H1 (cell line): ENCODE measurements at regions not wholly inside any gene's neighbourhood (a gene's known extent, or its start where the extent isn't known, plus 50 kb on each side); places are given as distances from the start of the nearest gene placed in this dataset.

Source experiments
- CTCF ChIA-PET: fragments of 300-600 bp; sonication (Branson Sonifier 250); formaldehyde crosslinking; loops from one replicate; lab custom pipeline; 2021; ENCODE audit not compliant: partially characterized antibody; lab: Charles Lee
- POLR2A ChIA-PET: fragments of 300-600 bp; sonication (Branson Sonifier 250); formaldehyde crosslinking; loops from one replicate; lab custom pipeline; 2021; ENCODE audit warnings: inconsistent platforms; ENCODE audit not compliant: partially characterized antibody; lab: Charles Lee
- DNase-seq, 2 experiments: peaks; one replicate each; pipeline versions ENCODE4 v3.0.0 to v3.0.0-alpha.2; 2010 to 2022; ENCODE audit warnings: low spot score in 2 of 2, low read depth in 1 of 2, mixed read lengths in 1 of 2
- FAIRE-seq: peaks from 2 replicates; lab custom pipeline; 2011; peaks lifted over from hg19 to GRCh38; lab: Jason Lieb, UNC
- H2AFZ ChIP-seq: 2 replicates; pipeline ENCODE4 v1.8.1; 2012; ENCODE audit warnings: low read length, inconsistent platforms
- H2AK5ac ChIP-seq: 2 replicates; pipeline ENCODE4 v1.6.1; 2013; ENCODE audit warnings: low read depth, low read length
- H2BK120ac ChIP-seq: replicated peaks from 2 replicates; pipeline ENCODE3; 2013; ENCODE audit warnings: low read depth, low read length, inconsistent platforms
- H2BK12ac ChIP-seq: 2 replicates; pipeline ENCODE4 v1.6.1; 2013; ENCODE audit warnings: low read depth, low read length
- H2BK15ac ChIP-seq: 2 replicates; pipeline ENCODE4 v1.6.1; 2013; ENCODE audit warnings: low read length
- H2BK20ac ChIP-seq: 2 replicates; pipeline ENCODE4 v1.6.1; 2013; ENCODE audit warnings: low read length
- H2BK5ac ChIP-seq: 2 replicates; pipeline ENCODE4 v1.6.1; 2013; ENCODE audit warnings: low read depth, low read length
- H3K14ac ChIP-seq: 2 replicates; pipeline ENCODE4 v1.6.1; 2013; ENCODE audit warnings: inconsistent platforms; ENCODE audit not compliant: insufficient read length
- H3K18ac ChIP-seq: 2 replicates; pipeline ENCODE4 v1.6.1; 2013; ENCODE audit warnings: low read length; ENCODE audit errors: extremely low read depth
- H3K23ac ChIP-seq: 2 replicates; pipeline ENCODE4 v1.6.1; 2013; ENCODE audit warnings: inconsistent platforms; ENCODE audit not compliant: insufficient read length
- H3K23me2 ChIP-seq: 2 replicates; pipeline ENCODE4 v1.6.1; 2013; ENCODE audit warnings: low read depth, low read length
- H3K27ac ChIP-seq: 2 replicates; pipeline ENCODE4 v1.6.1; 2011; ENCODE audit warnings: low read depth, low read length, inconsistent platforms
- H3K27me3 ChIP-seq, 4 experiments: replicated peaks in 1 of 4; 1 replicate in 1 of 4; 2 replicates in 3 of 4; pipeline versions ENCODE4 v1.6.1 to v1.8.1; 2011 to 2013; ENCODE audit warnings: low read length in 3 of 4, mild to moderate bottlenecking in 3 of 4, inconsistent platforms in 2 of 4, mixed read lengths in 2 of 4, moderate library complexity in 1 of 4; ENCODE audit not compliant: control insufficient read depth in 3 of 4, insufficient read depth in 3 of 4; ENCODE audit errors: extremely low read depth in 1 of 4
- H3K36me3 ChIP-seq, 4 experiments: 2 replicates each; pipeline versions ENCODE4 v1.6.1 to v1.8.1; 2011 to 2013; ENCODE audit warnings: mild to moderate bottlenecking in 4 of 4, low read length in 3 of 4, moderate library complexity in 2 of 4, control low read depth in 1 of 4, inconsistent platforms in 1 of 4; ENCODE audit not compliant: insufficient read depth in 4 of 4, control insufficient read depth in 2 of 4
- H3K4ac ChIP-seq: replicated peaks from 2 replicates; pipeline ENCODE3; 2013; ENCODE audit warnings: low read length, low read depth, mixed read lengths, inconsistent platforms; ENCODE audit not compliant: insufficient read length
- H3K4me1 ChIP-seq, 4 experiments: replicated peaks in 1 of 4; 1 replicate in 1 of 4; 2 replicates in 3 of 4; pipeline versions ENCODE4 v1.6.1 to v1.8.1; 2011 to 2013; ENCODE audit warnings: low read length in 3 of 4, inconsistent platforms in 2 of 4, mixed read lengths in 1 of 4; ENCODE audit not compliant: insufficient read depth in 4 of 4, control insufficient read depth in 3 of 4
- H3K4me2 ChIP-seq, 2 experiments: 2 replicates each; pipeline versions ENCODE4 v1.6.1 to v1.8.1; 2011 to 2013; ENCODE audit warnings: low read depth in 2 of 2, low read length in 2 of 2, control low read depth in 1 of 2, inconsistent platforms in 1 of 2, mild to moderate bottlenecking in 1 of 2; ENCODE audit not compliant: insufficient read depth in 1 of 2
- H3K4me3 ChIP-seq, 4 experiments: fragments of 200-600, 300-600 bp in 1 of 4; sonication (generic), shearing (Covaris generic), sonication (Bioruptor Twin) in 1 of 4; 2 replicates each; pipeline versions ENCODE4 v1.5.1 to v1.8.1; 2011 to 2016; ENCODE audit warnings: low read length in 4 of 4, low read depth in 3 of 4, control low read depth in 2 of 4, inconsistent platforms in 2 of 4, mild to moderate bottlenecking in 2 of 4, mixed read lengths in 1 of 4, moderate library complexity in 1 of 4; ENCODE audit not compliant: insufficient read depth in 2 of 4; ENCODE audit errors: extremely low read depth in 1 of 4
- H3K56ac ChIP-seq: replicated peaks from 2 replicates; pipeline ENCODE3; 2013; ENCODE audit warnings: low read depth, mild to moderate bottlenecking, mixed read lengths, low read length, inconsistent platforms; ENCODE audit not compliant: insufficient read length
- H3K79me1 ChIP-seq: 2 replicates; pipeline ENCODE4 v1.6.1; 2013; ENCODE audit warnings: low read depth, low read length, control low read depth
- H3K79me2 ChIP-seq, 2 experiments: 2 replicates each; pipeline versions ENCODE4 v1.6.1 to v1.8.1; 2012 to 2013; ENCODE audit warnings: low read length in 2 of 2, mild to moderate bottlenecking in 2 of 2, inconsistent platforms in 1 of 2; ENCODE audit not compliant: insufficient read depth in 2 of 2, control insufficient read depth in 1 of 2
- H3K9ac ChIP-seq, 4 experiments: replicated peaks in 1 of 4; 1 replicate in 1 of 4; 2 replicates in 3 of 4; pipeline versions ENCODE4 v1.6.1 to v1.8.1; 2011 to 2013; ENCODE audit warnings: low read depth in 3 of 4, low read length in 3 of 4, control low read depth in 2 of 4, mild to moderate bottlenecking in 2 of 4, moderate library complexity in 2 of 4, inconsistent platforms in 1 of 4; ENCODE audit errors: extremely low read depth in 1 of 4
- H3K9me3 ChIP-seq, 2 experiments: 2 replicates each; pipeline versions ENCODE4 v1.6.1 to v1.8.1; 2012 to 2013; ENCODE audit warnings: mild to moderate bottlenecking in 2 of 2, moderate library complexity in 2 of 2, control low read depth in 1 of 2, inconsistent platforms in 1 of 2, low read depth in 1 of 2, low read length in 1 of 2, mixed read lengths in 1 of 2; ENCODE audit not compliant: insufficient read depth in 2 of 2
- H4K20me1 ChIP-seq, 2 experiments: replicated peaks in 1 of 2; 2 replicates each; pipeline versions ENCODE3 to v1.8.1; 2011 to 2013; ENCODE audit warnings: inconsistent platforms in 2 of 2, low read length in 2 of 2, mild to moderate bottlenecking in 1 of 2; ENCODE audit not compliant: insufficient read depth in 2 of 2, control insufficient read depth in 1 of 2
- H4K5ac ChIP-seq: 2 replicates; pipeline ENCODE4 v1.6.1; 2013; ENCODE audit warnings: low read length, low read depth, mixed read lengths, inconsistent platforms; ENCODE audit not compliant: insufficient read length
- H4K8ac ChIP-seq: 2 replicates; pipeline ENCODE4 v1.8.0; 2013; ENCODE audit warnings: mild to moderate bottlenecking, moderate library complexity, low read length, inconsistent platforms; ENCODE audit not compliant: insufficient read depth; ENCODE audit errors: extremely low read depth
- H4K91ac ChIP-seq: replicated peaks from 2 replicates; pipeline ENCODE3; 2013; ENCODE audit warnings: low read length, mixed read lengths, inconsistent platforms; ENCODE audit not compliant: insufficient read length
- ASH2L ChIP-seq: fragments of 200-600, 300-600 bp; sonication (generic); IDR thresholded peaks from one replicate; pipeline ENCODE4 v1.7.1; 2017; ENCODE audit warnings: low read length
- HDAC6 ChIP-seq: IDR thresholded peaks from one replicate; pipeline ENCODE4 v1.7.1; 2012; ENCODE audit warnings: low read depth, mild to moderate bottlenecking, inconsistent platforms, low read length, moderate library complexity
- TCF12 ChIP-seq: IDR thresholded peaks from 2 replicates; pipeline ENCODE4 v1.6.1; 2011; ENCODE audit warnings: low read depth, mild to moderate bottlenecking, low read length
- USF2 ChIP-seq: IDR thresholded peaks from 2 replicates; pipeline ENCODE4 v1.6.1; 2011; ENCODE audit warnings: low read length, improper control_type of control experiment
- ZNF274 ChIP-seq: IDR thresholded peaks from 2 replicates; pipeline ENCODE4 v1.7.0; 2012; ENCODE audit warnings: low read length, borderline replicate concordance; ENCODE audit errors: extremely low read depth
- WGBS, 2 experiments: shearing (Covaris generic) in 1 of 2; methylation state at CpG; one replicate each; pipeline versions ENCODE4 v1.1.6 to v1.1.7; 2013 to 2015; ENCODE audit warnings: low lambda C conversion rate in 2 of 2, mixed read lengths in 2 of 2, inconsistent platforms in 1 of 2, low coverage in 1 of 2, missing lambda C conversion rate in 1 of 2; ENCODE audit not compliant: insufficient replicate concordance in 2 of 2, insufficient coverage in 1 of 2, insufficient read length in 1 of 2; ENCODE audit errors: extremely low coverage in 1 of 2, missing lambda C conversion rate in 1 of 2; 5-methylcytosine and 5-hydroxymethylcytosine counted together

- Histone ChIP-seq H3K27ac (no peak overlapping the region), H3K9me3 (no peaks in the 10 kb centered on the region), H3K4me1 (no peaks in the 10 kb centered on the region), H3K4me3 (no peak overlapping the region), H3K14ac (no peak overlapping the region), H2BK20ac (no peak overlapping the region), H4K5ac (no peak overlapping the region), H3K4me2 (no peak overlapping the region), H2BK12ac (no peak overlapping the region), H3K4ac (no peak overlapping the region), H3K23ac (no peak overlapping the region), H2BK120ac (no peak overlapping the region), H2AFZ (no peak overlapping the region), H3K36me3 (no peaks in the 10 kb centered on the region), H4K20me1 (no peaks in the 10 kb centered on the region), H3K79me2 (no peaks in the 10 kb centered on the region), H2BK15ac (no peak overlapping the region), H2AK5ac (no peak overlapping the region), H3K27me3 (no peaks in the 10 kb centered on the region), H3K56ac (no peak overlapping the region), H3K79me1 (no peaks in the 10 kb centered on the region), H4K91ac (no peak overlapping the region), H3K18ac (no peak overlapping the region), H3K23me2 (no peaks in the 10 kb centered on the region), H4K8ac (no peak overlapping the region), H3K9ac (no peak overlapping the region)
- CTCF ChIA-PET, result no interaction called here
- no peak for DNase-seq
- FAIRE-seq, result no peak
- WGBS, 2 experiments, result 64% methylated on average over 3 of the region's 3 CpGs; no CpG with 5 or more reads in 1 of the 2 experiments
- POLR2A ChIA-PET, result no interaction called here
- no peak for TF ChIP-seq ASH2L
- no peak for TF ChIP-seq ZNF274
- TF ChIP-seq USF2, result no peak
- TF ChIP-seq HDAC6, result no peak
- TF ChIP-seq TCF12, result no peak
- TF ChIP-seq, all 59 proteins: peak for 0
- no peak overlapping the region for H2BK5ac ChIP-seq
These were observed 307.5 kb downstream of the EDEM1 start for GRCh38 chr3:5494905-5495519.
